NCI-H446 (cell line): ENCODE measurements at regions not wholly inside any gene's neighbourhood (a gene's known extent, or its start where the extent isn't known, plus 50 kb on each side); places are given as distances from the start of the nearest gene placed in this dataset.

Experiments
- DNase-seq, 2 experiments: peaks; one replicate each; lab custom pipeline; 2025; lab: John Stamatoyannopoulos, UW

DNA sequence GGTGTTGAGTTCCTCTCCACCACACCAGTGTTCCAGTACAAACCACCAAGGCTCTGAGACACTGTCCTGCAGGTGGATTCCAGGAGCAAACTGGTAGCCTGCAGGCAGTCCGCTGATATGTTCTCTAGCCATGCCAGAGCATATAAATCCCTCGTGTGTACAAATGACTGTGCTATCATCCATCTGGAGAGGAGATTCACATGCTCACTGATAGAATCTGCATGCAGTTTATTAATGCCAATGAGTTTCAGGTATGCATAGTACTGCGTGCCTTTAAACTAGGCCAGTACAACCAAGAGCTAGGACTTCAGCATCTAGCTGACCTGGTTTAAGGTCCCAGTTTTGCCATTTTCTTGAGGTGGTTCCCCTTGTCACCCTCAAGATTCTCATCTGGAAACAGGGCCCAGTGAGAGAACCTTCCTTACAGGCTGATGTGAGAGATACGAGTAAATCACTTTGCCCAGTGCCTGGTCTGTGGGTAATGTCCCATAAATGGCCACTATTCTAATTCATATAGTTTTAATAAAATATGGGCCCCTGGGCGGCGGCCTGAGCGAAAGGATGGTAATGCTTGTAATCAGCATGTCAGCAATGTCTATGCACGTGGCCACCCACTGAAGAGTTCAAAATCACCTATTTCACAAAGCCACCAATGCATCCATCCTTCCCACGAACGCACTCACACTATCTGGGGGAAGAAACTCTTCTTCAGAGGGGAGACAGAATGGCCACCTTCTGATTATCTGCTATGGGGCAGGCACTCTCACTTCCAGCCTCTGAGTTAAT, 268.0 kb upstream of the ZMIZ1 start:
- no peak for DNase-seq

DNA sequence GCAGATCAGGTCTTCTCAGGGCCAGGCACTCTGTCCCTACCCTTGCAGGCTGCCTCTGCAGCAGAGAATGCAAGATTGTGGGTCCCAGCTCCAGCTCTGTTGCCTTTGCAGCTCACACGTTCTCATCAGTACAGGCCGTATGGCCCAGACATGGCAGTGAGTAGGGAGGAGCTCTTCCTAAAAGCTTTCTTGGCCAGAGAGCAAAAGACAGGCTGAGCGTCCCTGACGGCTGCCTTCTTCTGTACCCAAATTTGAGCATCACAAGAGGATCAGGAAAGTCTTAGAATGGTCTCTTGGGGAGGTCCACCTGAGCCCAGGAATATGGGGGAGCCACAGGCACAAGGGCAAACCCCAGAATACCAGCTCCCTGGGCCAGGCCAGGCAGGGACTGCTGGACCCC, 266.3 kb upstream of the ZMIZ1 start:
- DNase-seq, result peak; percentile 17 to 60

DNA sequence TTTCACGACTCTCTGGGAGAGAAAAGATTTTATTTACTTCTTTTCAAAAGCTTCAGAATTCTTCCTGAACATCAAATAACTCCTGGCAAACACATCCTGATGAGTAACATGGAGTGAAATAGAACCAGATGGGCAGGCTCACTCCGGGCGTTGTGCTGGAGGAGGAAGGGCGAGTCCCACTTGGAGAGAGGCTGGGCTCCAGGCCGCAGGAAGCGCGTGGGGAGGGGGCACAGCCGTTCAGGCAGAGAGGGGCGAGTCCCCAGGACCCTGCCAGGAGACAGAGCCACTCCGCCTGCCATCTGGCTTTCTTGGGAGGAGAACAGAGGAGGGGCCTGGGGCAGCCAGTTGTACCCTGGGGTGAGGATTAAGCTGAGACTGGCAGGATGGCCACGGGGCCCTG, 265.9 kb upstream of the ZMIZ1 start:
- DNase-seq, result peak; percentile 57 to 92

DNA sequence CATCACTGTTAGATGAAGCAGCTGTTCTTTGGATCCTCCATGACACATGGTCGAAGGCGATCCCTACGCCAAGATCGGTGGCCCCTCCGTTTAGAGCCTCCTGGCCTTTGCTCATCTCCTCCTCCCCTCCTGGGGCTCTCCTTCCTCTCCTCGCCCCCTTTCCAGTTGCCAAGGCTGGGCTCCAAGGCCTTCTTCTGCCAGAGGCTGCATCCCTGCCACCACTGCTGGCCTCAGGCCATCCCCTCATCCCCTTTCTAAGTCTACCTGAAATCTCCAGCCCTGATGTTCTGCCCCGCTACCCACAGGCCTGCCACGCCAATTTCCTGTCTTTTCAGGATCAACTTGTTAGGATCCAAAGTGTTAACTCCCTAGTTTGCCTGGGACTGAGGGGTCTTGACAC, 265.1 kb upstream of the ZMIZ1 start:
- DNase-seq, result peak in 1 of 2 experiments; percentile 59

DNA sequence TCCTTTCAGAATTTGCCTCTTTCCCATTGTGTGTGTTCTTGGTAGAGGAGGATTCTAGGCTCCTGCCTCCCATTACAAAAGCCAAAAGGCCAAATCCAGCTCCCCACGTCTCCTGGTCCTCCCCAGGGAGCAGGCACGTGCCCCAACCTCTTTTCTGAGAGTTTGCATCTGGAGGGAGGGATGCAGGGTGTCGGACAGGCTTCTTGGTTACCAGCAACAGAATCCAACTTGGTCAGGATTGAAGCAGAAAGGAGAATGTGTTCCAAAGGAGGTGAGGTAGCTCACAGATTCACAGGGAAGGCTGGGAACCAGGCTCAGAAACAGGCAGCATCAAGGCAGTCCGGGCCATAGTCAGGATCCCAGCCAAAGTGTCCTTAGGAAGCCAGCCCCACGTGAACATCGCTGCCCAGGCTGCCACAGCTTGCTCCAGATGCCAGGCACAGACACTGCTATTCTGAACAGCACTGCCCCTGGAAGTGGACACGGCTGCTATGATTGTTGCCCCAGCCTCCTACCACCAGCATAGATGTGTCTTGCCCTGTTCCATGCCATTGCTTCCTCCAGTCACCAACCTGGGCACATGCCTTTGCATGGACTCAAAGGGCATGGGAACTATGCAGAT, 264.2 kb upstream of the ZMIZ1 start:
- DNase-seq, result peak in 1 of 2 experiments; percentile 31

DNA sequence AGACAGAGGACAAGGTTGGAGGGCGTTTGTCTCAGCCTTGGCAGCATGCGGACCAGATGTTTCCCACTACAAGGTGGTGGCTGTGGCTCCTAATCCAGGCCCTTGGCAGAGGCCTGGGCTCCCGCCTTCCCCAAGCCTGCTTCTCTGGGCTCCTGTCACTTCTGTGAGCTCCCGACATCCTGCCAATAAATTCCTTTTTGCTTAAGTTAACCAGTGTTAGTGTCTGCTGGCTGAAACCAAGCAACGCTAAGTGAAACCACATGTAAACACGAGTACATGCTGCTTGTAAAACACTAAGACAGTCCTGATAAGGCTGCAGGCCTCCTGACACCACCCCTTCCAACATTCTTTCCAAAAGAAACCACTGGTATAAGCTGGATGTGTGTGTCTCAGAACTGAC, 263.6 kb upstream of the ZMIZ1 start:
- peak in 1 of 2 experiments; percentile 84 for DNase-seq

DNA sequence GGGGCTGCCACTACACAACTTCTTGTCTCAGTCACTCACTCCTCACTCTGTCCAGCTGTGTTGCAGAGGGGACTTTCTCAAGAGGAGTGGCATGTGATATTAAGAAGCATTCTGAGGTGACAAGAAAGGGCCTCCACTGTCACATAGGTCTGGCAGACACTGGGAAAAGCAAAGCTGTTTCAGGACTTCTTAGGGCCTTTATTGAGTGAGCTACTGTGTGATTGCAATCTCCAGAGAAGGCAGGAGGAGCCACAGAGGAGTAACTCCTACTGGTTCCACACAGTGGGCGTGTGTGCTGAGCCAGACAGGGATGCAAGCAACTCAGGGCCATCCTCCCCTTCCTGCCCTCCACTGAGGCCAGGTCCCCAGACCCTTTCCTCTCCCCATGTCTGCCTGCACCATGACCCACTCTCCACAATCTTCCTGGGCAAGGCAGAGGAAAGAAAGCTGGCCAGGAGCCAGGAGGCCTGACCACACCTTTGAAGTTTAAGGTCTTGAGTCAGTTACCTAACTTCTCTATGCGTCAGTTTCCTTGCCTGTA, 262.0 kb upstream of the ZMIZ1 start:
- no peak for DNase-seq

DNA sequence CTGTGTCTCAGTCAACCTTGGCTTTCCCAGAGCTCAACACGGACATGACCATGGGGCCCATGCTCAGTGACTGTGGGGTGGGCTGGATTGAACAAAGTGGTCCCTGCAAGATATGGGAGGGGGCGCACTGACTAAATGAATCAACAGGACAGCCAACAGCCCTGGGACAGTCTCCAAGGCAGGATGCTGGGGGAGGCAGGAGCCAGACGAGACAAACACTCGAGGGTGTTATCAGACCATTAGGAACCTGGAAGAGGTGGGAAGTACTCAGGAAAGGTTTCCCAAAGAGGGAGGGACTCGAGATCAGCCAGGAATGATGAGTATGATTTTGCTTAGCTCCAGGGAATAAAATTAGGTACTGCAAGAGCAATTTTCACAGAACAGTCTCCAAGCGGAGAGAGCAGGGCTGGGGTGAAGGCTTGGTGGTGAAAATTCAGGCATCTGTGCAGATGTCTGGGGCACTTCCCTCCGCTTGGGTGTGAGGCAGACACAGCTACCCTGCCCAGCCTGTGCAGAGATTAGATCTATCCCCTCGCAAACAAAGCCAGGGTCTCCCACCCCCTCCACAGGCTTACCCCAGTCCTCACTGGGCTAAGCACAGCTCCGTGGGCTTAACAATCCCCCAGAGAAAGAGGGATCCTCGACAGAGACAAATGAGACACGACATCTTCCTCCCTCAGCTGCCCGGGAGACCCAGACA, 261.1 kb upstream of the ZMIZ1 start:
- no peak for DNase-seq

DNA sequence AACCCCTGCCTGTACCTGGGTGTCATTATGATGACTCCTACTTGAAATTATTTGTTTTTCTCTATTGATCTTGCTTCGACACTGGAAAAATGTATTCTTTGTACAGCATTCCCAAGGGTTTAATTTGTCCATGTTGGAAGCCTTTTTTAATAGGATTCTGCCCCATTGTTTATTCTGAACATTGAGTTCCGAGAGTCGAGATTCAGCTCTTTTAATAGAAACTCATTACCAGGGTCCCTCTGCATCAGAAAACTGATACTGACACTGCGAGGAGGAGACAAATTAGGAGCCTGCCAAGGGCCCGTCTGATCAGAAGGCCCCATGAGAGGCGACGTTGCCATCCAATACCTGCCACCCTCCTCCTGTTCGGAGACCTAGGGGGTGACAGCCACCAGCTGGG, 260.5 kb upstream of the ZMIZ1 start:
- DNase-seq, result no peak

DNA sequence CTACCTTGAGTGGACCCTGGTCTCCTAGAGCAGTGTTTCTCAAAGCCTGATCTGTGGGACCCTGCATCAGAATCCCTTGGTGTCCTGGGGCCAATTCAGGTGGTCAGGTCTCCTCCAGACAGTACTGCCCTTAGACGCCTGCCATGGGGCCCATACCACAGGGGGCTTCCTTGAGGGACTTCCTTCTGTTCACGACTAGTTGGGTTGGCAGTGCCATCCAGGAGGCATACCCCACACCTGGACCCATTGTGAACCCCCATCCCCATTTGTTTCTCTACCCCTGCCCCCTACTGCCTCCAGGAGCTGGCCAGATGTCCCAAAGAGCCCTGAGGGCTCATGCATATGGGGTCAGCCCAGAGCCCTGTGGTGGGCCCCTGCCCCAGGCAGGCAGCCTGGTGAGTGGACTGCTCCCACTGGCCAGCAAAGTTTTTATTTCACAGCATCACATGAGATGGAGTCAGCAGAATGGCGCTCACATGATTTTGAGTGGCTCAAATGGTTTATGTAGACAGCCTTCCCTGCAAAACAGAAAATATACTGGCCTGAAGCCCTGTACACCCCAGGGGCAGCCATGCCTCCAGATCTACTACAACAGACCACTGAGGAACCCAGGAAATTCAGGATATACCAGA, 259.9 kb upstream of the ZMIZ1 start:
- no peak for DNase-seq

DNA sequence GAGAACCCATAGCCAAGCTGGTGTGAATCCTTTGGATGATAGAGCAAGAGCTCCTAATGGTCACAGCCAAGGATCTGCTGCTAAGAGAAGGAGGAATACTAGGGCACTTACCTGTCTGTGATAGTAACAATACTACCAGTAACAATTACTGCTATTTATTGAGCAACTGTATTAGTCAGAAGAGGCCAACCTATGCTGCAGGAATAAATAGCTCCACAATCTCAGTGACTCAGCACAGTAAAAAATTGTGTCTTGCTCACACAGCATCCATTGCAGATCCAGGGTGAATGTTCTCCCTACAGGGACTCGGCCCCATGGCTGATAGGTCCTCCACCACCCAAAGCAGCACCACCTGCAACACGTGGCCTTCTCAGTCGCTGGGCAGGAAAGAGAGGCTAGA, 257.6 kb upstream of the ZMIZ1 start:
- DNase-seq, result no peak

DNA sequence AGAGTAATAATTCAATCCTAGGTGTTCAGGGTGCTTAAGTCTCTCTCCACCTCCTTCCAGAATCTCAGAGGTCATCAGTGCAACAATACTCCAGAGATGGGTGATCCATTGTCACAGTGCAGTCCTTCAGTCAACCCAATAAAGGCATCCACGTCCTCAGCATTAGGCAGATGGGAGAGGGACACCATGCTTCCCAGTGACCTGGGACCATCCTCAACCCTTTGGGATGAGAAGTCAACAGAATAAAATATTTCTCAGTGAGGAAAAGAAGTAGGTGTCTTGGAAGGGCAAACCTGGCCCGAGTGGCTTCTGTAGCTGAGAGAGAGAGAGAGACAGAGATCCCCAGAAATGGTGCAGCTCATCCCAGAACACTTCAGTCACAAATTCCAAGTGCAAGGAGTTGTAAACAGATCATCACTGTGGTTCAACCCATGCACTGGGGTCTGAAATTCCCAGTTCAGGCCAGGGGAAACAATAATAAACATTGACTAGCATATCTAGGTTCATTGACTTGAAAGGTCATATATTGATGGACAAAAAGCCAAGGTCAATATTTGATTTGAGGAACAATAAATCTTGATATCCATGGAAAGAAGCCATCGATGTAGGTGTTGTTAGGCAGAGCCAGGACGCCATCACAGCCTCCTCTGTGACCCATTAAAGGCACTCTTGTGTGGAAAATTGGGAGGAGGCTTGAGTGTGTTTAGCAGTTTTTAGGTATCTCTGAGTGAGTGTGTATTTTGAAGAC, 256.0 kb upstream of the ZMIZ1 start:
- no peak for DNase-seq

DNA sequence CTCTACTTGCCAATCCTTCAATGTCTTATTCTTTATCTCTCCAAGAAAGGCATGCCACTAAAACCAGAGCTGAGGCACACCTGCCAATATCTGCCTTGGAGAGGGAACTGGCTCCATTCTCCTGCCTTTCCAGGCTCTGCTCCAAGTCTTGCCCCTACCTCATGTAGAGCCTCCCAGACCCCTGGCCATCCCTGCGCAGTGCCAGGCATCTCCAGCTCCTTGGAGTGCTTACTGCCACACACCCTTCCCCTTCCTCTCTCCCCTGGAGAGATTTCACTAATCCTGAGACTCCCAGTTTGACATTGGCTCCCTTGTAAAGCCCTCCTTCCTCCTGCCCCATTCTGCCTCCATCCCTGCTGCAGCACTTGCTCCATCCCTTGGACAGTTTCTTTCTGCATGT, 255.2 kb upstream of the ZMIZ1 start:
- no peak for DNase-seq

DNA sequence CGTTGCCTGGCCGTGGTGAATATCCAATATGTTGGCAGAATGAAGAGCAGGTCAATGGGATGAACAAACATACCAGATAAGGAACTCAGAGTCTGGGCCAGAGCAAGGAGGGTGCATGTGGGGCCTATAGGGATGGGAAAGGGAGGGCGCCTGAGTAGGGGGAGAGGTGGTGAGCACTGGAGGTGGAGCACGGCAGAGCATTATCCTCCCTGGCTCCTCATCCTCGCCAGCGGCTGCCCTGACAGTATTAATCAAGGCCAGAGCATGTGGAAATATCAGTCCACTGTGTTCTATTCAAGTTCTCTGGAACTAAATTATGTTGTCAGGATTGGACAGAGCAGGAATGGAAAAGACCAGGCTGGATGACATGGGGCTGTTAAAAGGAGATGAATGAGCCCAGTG, 254.8 kb upstream of the ZMIZ1 start:
- no peak for DNase-seq

DNA sequence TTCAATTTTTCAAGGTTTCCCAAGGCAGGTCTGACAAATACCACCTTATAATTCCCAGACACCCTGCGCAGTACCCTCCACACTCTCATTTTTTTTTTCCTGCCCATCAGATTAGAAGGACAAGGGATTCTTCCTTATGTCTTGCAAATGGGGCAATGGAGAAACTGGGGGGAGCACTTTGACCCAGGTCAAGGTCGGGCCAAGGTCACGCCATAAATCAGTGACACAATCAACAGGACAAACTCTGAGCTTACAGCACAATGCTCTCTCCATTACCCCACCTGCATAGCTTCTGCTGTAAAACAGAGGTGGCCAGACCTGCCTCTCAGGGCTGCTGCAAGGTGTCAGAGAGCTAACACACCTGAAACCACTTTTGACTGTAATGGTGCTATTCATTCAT, 254.4 kb upstream of the ZMIZ1 start:
- no peak for DNase-seq

DNA sequence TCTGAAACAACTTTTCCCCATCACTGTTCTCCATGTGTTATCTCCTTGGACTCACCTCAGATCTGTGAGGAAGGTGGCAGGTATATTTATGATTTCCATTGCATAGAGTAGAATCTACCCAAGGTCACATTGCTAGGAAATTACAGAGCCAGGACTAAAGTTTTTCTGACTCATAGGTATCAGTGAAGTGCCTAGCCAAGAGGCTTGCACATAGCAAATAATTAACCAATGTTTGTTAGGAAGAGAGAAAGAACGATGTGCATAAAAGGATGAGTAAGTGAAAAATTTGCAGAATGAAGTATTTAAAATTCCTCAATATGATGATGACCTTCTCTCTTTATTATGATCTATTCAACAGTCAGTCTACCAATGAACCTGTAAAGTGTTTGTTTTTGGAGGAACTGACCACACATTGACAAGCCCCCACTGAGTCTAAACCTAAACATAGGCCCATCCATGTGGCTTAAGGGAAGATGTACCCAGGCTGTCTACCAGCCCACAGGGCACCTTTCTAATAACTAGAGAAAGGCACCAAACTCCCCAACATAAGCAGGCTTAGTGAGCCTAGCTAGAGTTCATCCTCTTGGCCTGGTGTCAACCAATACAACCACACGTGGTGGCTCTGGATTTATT, 252.9 kb upstream of the ZMIZ1 start:
- DNase-seq, result no peak

DNA sequence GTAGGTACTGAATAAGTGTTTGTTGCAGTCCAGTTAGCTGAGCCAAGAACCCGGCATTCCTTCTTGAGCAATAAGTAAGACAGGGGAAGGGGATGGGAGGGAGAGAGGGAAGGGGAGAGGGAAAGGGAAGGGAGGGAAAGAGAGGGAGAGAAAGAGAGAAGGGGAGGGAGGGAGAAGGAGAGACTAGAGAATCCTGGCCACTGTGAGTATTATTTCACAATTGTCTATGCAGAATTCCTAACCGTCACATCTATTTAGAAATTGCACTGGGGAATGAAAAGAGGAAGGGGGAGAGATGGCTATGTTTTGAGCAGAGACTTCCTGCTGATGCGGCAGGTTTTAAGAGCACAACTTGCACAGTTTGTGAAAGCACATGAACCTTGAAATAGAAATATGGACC, 251.4 kb upstream of the ZMIZ1 start:
- no peak for DNase-seq

DNA sequence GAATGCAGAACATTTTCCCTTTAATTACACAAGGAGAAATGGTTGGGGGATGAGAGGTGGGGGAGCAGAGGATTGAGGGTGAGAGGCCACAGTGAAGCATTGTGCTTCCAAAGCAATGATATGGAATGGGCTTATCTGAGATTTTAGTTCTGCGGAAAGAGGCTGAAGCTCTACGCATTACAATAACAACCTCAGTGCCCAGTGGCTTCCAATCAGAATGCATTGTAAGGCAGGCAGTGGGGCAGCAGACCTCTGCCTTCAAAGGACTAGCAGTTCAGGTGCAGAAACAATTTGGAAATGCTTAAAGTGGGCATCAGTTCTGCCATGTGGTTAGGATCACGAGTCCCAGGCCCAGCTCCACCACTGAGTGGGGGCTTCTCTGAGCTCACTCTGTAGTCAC, 251.0 kb upstream of the ZMIZ1 start:
- DNase-seq, result no peak

DNA sequence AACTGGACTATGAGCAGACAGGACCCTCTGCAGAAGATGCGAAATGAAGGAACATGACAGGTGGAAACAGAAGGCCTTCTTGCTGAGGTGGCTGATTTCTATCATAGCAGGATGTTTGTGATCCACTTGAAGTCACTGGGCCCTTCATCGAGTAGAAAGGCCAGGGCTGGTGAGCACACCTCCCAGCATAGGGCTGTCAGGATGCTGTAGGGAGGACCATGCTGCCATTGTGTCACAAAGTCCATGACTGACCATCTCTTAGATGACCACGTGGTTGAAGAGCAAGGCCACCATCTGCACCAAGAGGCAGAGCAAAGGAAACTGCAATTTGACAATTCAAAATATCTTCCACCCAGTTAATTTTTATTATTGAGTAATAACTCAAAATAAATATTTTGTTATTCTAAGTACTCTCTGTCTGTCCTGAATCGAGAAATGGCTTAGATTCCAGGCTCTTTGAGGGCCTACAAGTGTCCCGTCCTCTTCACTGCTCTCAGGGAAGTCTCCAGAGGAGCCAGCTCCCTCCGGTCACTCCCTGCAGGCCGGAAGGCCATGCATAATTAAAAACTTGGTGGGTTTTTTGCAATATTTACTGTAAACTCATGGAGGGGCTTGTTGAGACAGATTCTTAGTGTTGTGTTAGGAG, 249.3 kb upstream of the ZMIZ1 start:
- DNase-seq, result no peak

DNA sequence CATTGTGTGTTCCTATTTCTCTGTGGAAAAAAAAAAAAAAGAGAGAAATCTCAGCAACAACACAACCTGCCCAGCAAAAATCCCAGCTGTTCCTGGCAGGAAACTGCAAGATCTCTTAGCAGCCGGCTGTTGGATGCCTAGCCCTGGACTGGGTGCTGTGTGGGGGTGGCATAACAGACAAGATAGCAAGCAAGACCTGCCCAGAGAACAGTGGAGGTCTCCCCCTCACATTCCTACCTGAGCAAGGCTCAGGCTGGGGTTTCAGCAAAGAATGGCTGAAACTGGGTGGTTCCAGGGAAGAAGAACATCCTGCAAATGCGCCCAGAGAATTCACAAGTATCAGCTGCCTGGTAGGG, 248.8 kb upstream of the ZMIZ1 start:
- peak in 1 of 2 experiments; percentile 5 for DNase-seq

DNA sequence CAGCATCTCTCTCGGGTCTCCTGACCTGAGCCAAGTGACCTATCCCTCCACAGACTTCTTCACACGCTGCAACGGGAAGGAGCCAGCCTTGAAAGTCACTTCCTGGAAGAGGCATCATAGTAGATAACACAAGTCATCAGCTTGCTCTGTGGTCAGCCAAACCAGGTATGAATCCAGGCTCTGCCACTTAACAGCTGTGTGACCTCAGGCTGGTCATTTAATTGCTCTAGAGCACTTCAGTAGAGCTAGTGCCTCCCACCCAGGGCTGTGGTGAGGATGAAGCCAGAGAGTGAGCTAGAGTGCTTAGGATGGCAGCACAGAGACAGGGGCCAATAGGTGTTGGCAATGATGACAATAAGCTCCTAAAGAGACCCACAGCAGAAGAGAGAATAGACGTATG, 247.7 kb upstream of the ZMIZ1 start:
- DNase-seq, result no peak
